A673 (cell line): ENCODE measurements at regions not wholly inside any gene's neighbourhood (a gene's known extent, or its start where the extent isn't known, plus 50 kb on each side); places are given as distances from the start of the nearest gene placed in this dataset.

Source experiments
- BruUV-seq: library from RNA; stranded (reverse); fragments of 400-500 nt; replicated peaks from 2 replicates; lab custom pipeline; 2021; lab: Mats Ljungman, UMichigan
- CTCF ChIA-PET: fragments of 300-600 bp; sonication (Branson Sonifier 250); formaldehyde crosslinking; loops from one replicate; lab custom pipeline; 2022; ENCODE audit warnings: antibody characterized with exemption; lab: Charles Lee
- POLR2A ChIA-PET: fragments of 300-600 bp; sonication (Branson Sonifier 250); formaldehyde crosslinking; loops from one replicate; lab custom pipeline; 2022; ENCODE audit warnings: antibody characterized with exemption; ENCODE audit not compliant: low non-redundant PET; lab: Charles Lee
- DNase-seq: peaks from one replicate; pipeline ENCODE4 v3.0.0-alpha.2; 2015; ENCODE audit warnings: low spot score
- H3K27ac ChIP-seq: fragments of 200-600 bp; sonication (generic); 2 replicates; pipeline ENCODE4 v1.5.1; 2016; ENCODE audit warnings: mixed run types, low read depth, mild to moderate bottlenecking, mixed read lengths, antibody characterized with exemption, low read length; ENCODE audit not compliant: poor library complexity, severe bottlenecking
- H3K27me3 ChIP-seq: fragments of 200-600 bp; sonication (generic); replicated peaks from 2 replicates; pipeline ENCODE4 v1.6.1; 2017; ENCODE audit warnings: mixed run types, low read depth, mild to moderate bottlenecking, mixed read lengths, antibody characterized with exemption, low read length; ENCODE audit not compliant: insufficient read depth, poor library complexity
- H3K36me3 ChIP-seq: fragments of 200-600 bp; sonication (generic); 2 replicates; pipeline ENCODE4 v1.6.1; 2016; ENCODE audit warnings: mixed run types, mild to moderate bottlenecking, mixed read lengths, antibody characterized with exemption, low read length; ENCODE audit not compliant: insufficient read depth, poor library complexity, severe bottlenecking
- H3K4me1 ChIP-seq: fragments of 200-600 bp; sonication (generic); 2 replicates; pipeline ENCODE4 v1.6.1; 2017; ENCODE audit warnings: mixed run types, mild to moderate bottlenecking, mixed read lengths, antibody characterized with exemption, low read length; ENCODE audit not compliant: insufficient read depth, poor library complexity, severe bottlenecking
- H3K4me3 ChIP-seq: fragments of 200-600 bp; sonication (generic); 2 replicates; pipeline ENCODE4 v1.5.1; 2016; ENCODE audit warnings: low read depth, mixed run types, mild to moderate bottlenecking, mixed read lengths, low read length; ENCODE audit not compliant: poor library complexity, severe bottlenecking
- H3K9me3 ChIP-seq: fragments of 200-600 bp; sonication (generic); 2 replicates; pipeline ENCODE4 v1.6.1; 2016; ENCODE audit warnings: mixed run types, low read depth, mild to moderate bottlenecking, mixed read lengths, antibody characterized with exemption, low read length; ENCODE audit not compliant: poor library complexity, severe bottlenecking
- CTCF ChIP-seq: fragments of 300-800, 200-600 bp; sonication (generic); conservative IDR thresholded peaks from 2 replicates; pipeline ENCODE4 v1.5.1; 2017; ENCODE audit warnings: low read depth, mild to moderate bottlenecking, antibody characterized with exemption, low read length, moderate library complexity, mixed read lengths
- EZH2 ChIP-seq: fragments of 200-600 bp; sonication (generic); IDR thresholded peaks from 2 replicates; pipeline ENCODE4 v1.6.1; 2017; ENCODE audit warnings: borderline replicate concordance, low read depth, mild to moderate bottlenecking, mixed read lengths, antibody characterized with exemption, low read length; ENCODE audit not compliant: poor library complexity, severe bottlenecking
- intact Hi-C: fragments of 100-400 bp; cut with micrococcal nuclease; formaldehyde crosslinking; loops from one replicate; pipeline ENCODE4 v1.10.0; 2022; ENCODE audit not compliant: unreplicated experiment

- no peak overlapping the region for H3K27ac ChIP-seq
- no TSS peak for BruUV-seq
- H3K4me3 ChIP-seq, result no peak overlapping the region
- no peaks in the 10 kb centered on the region for H3K4me1 ChIP-seq
- POLR2A ChIA-PET, result no interaction called here
- intact Hi-C loops, result no loop called here
- TF ChIP-seq EZH2, result no peak
- TF ChIP-seq CTCF, result no peak
- no peak for DNase-seq
- no peaks in the 10 kb centered on the region for H3K36me3 ChIP-seq
- CTCF ChIA-PET, result no interaction called here
- H3K27me3 ChIP-seq, result no peaks in the 10 kb centered on the region
- no peaks in the 10 kb centered on the region for H3K9me3 ChIP-seq
These were observed 140.0 kb upstream of the UBE2E1 start for GRCh38 chr3:23665741-23666140.

GRCh38 chr3:23666818-23667217 is 138.9 kb upstream of the UBE2E1 start:
- Histone ChIP-seq H3K27me3 (no peaks in the 10 kb centered on the region), H3K4me3 (no peak overlapping the region), H3K27ac (no peak overlapping the region), H3K9me3 (no peaks in the 10 kb centered on the region), H3K4me1 (no peaks in the 10 kb centered on the region), H3K36me3 (no peaks in the 10 kb centered on the region)
- ChIA-PET CTCF (no interaction called here), POLR2A (no interaction called here)
- TF ChIP-seq EZH2 (no peak), CTCF (no peak)
- no TSS peak for BruUV-seq
- no peak for DNase-seq
- intact Hi-C loops, result no loop called here

DNA sequence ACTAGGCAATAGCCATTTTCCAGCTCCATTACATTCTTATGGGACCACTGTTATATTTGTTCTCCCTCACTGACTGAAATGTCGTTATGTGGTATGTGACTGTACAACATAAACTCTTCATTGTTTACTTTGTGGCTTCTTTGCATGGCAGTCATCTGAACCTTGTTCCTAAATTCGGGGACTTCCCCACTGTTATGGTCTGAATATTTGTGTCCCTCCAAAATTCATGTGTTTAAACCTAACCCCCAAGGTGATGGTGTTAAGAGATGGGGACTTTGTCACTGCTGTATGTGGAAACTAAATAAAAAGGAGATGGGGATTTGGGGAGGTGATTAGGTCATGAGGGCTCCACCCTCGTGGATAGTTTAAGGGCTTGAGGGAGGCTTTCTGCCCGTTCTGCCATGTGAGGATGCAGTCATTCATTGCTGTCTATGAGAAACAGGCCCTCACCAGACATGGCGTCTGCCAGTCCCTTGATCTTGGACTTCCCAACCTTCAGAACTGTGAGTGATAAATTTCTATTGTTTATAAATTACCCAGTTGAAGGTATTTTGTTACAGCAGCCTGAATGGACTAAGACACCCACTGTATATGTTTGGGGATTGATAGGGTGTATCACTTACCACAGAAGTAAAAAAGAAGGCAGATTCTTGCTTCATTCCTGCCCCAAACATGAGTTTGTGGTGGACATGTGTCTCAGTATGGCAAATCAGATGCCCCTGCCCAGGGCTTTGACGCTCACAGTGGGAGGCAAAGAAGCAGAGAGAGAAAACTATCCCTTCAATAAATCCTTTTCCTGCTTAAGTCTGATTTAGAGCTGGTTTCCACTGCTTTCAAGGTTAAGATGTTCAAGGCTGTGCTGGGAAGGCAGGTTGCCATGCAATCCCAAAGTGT is 138.0 kb upstream of the UBE2E1 start:
- Histone ChIP-seq H3K27ac (no peak overlapping the region), H3K9me3 (no peaks in the 10 kb centered on the region), H3K27me3 (no peaks in the 10 kb centered on the region), H3K4me1 (no peaks in the 10 kb centered on the region), H3K36me3 (no peaks in the 10 kb centered on the region), H3K4me3 (no peak overlapping the region)
- intact Hi-C loops, result no loop called here
- DNase-seq, result peak; percentile 25
- CTCF ChIA-PET, result no interaction called here
- no peak for TF ChIP-seq CTCF
- TF ChIP-seq EZH2, result no peak
- POLR2A ChIA-PET, result no interaction called here
- no TSS peak for BruUV-seq
